ENCODE measurements at regions not wholly inside any gene's neighbourhood (a gene's known extent, or its start where the extent isn't known, plus 50 kb on each side); places are given as distances from the start of the nearest gene placed in this dataset.
"Not testable (repeated sequence)": the region's sequence is repeated elsewhere in the genome, so short reads cannot be mapped to it uniquely, and the experiment has no call there.

GRCh38 chr5:82470185-82470994, 192.2 kb upstream of the RPS23 start:
- 75 to 86% methylated on average over 5 to 6 of the region's 6 CpGs for WGBS, 2 donors (ENCODE audit: low coverage in 1 of 2)
- intact Hi-C loops (cut with DNase I; ENCODE audit: low total_unique reads) (no loop called here), in situ Hi-C loops (cut with MboI; ENCODE audit: low pct_ligation_motif_present in 1 of 4, low pct_unique_long_range_greater_than_20kb in 1 of 4, low sequenced_read_pairs in 3 of 4) (no loop called here)
- no peak for DNase-seq
- H3K4me1 ChIP-seq, result no peaks in the 10 kb centered on the region
- no peaks in the 10 kb centered on the region for H3K36me3 ChIP-seq
- no peaks in the 10 kb centered on the region for H3K9me3 ChIP-seq
- no peaks in the 10 kb centered on the region for H3K27me3 ChIP-seq
- no peak overlapping the region for H3K4me3 ChIP-seq
- TF ChIP-seq POLR2A (IDR thresholded peaks at IDR 0.05) (no peak), POLR2AphosphoS5 (IDR thresholded peaks at IDR 0.05) (no peak), CTCF (IDR thresholded peaks at IDR 0.05) (no peak), EP300 (IDR thresholded peaks at IDR 0.05; ENCODE audit: low read depth) (no peak)
- no peak overlapping the region for H3K27ac ChIP-seq

GRCh38 chr5:82466986-82467561, 188.9 kb upstream of the RPS23 start:
- no peak overlapping the region for H3K4me3 ChIP-seq
- WGBS, 2 donors (ENCODE audit: low coverage in 1 of 2), result 65 to 78% methylated on average over 6 of the region's 6 CpGs
- intact Hi-C loops (cut with DNase I; ENCODE audit: low total_unique reads), result no loop called here
- H3K4me1 ChIP-seq, result no peaks in the 10 kb centered on the region
- TF ChIP-seq POLR2AphosphoS5 (IDR thresholded peaks at IDR 0.05), result no peak
- TF ChIP-seq POLR2A (IDR thresholded peaks at IDR 0.05), result no peak
- TF ChIP-seq CTCF (IDR thresholded peaks at IDR 0.05), result no peak
- TF ChIP-seq EP300 (IDR thresholded peaks at IDR 0.05; ENCODE audit: low read depth), result no peak
- in situ Hi-C loops (cut with MboI; ENCODE audit: low pct_ligation_motif_present in 1 of 4, low pct_unique_long_range_greater_than_20kb in 1 of 4, low sequenced_read_pairs in 3 of 4), result no loop called here
- H3K27ac ChIP-seq, result no peak overlapping the region
- H3K9me3 ChIP-seq, result no peaks in the 10 kb centered on the region
- no peak for DNase-seq
- H3K27me3 ChIP-seq, result no peaks in the 10 kb centered on the region
- no peaks in the 10 kb centered on the region for H3K36me3 ChIP-seq

- Histone ChIP-seq H3K27me3 (no peaks in the 10 kb centered on the region), H3K9me3 (no peaks in the 10 kb centered on the region), H3K4me1 (no peaks in the 10 kb centered on the region), H3K4me3 (no peak overlapping the region), H3K36me3 (no peaks in the 10 kb centered on the region), H3K27ac (no peak overlapping the region)
- WGBS, 2 donors (ENCODE audit: low coverage in 1 of 2), result 89 to 94% methylated on average over 3 of the region's 3 CpGs
- TF ChIP-seq POLR2A (IDR thresholded peaks at IDR 0.05) (no peak), CTCF (IDR thresholded peaks at IDR 0.05) (no peak), EP300 (IDR thresholded peaks at IDR 0.05; ENCODE audit: low read depth) (no peak), POLR2AphosphoS5 (IDR thresholded peaks at IDR 0.05) (no peak)
- intact Hi-C loops (cut with DNase I; ENCODE audit: low total_unique reads) (no loop called here), in situ Hi-C loops (cut with MboI; ENCODE audit: low pct_ligation_motif_present in 1 of 4, low pct_unique_long_range_greater_than_20kb in 1 of 4, low sequenced_read_pairs in 3 of 4) (no loop called here)
- no peak for DNase-seq
These were observed 187.1 kb upstream of the RPS23 start for GRCh38 chr5:82465235-82465634.

GRCh38 chr5:82459626-82460025, 181.5 kb upstream of the RPS23 start:
- no peaks in the 10 kb centered on the region for H3K27me3 ChIP-seq
- in situ Hi-C loops (cut with MboI; ENCODE audit: low pct_ligation_motif_present in 1 of 4, low pct_unique_long_range_greater_than_20kb in 1 of 4, low sequenced_read_pairs in 3 of 4) (no loop called here), intact Hi-C loops (cut with DNase I; ENCODE audit: low total_unique reads) (no loop called here)
- TF ChIP-seq POLR2A (IDR thresholded peaks at IDR 0.05), result no peak
- TF ChIP-seq CTCF (IDR thresholded peaks at IDR 0.05), result no peak
- no peak for TF ChIP-seq EP300 (IDR thresholded peaks at IDR 0.05; ENCODE audit: low read depth)
- no peak for TF ChIP-seq POLR2AphosphoS5 (IDR thresholded peaks at IDR 0.05)
- 97 to 100% methylated on average over 2 to 6 of the region's 6 CpGs for WGBS, 2 donors (ENCODE audit: low coverage in 1 of 2)
- no peak overlapping the region for H3K27ac ChIP-seq
- H3K9me3 ChIP-seq, result no peaks in the 10 kb centered on the region
- no peaks in the 10 kb centered on the region for H3K4me1 ChIP-seq
- no peak overlapping the region for H3K4me3 ChIP-seq
- H3K36me3 ChIP-seq, result no peaks in the 10 kb centered on the region
- no peak for DNase-seq

GRCh38 chr5:82455317-82455716, 177.2 kb upstream of the RPS23 start:
- intact Hi-C loops (cut with DNase I; ENCODE audit: low total_unique reads); DNase-seq; H3K36me3 ChIP-seq; H3K9me3 ChIP-seq; H3K27ac ChIP-seq; H3K4me3 ChIP-seq; in situ Hi-C loops (cut with MboI; ENCODE audit: low pct_ligation_motif_present in 1 of 4, low pct_unique_long_range_greater_than_20kb in 1 of 4, low sequenced_read_pairs in 3 of 4); H3K27me3 ChIP-seq; H3K4me1 ChIP-seq: not testable (repeated sequence)
- WGBS, 2 donors (ENCODE audit: low coverage in 1 of 2), result 85 to 94% methylated on average over 4 of the region's 4 CpGs

Data from transverse colon (tissue), 4 donors.